Activated T-cell treated with anti-CD3 and anti-CD28 coated beads, Interleukin-2, amount 50 U/mL, for 24 hours (primary cell): ENCODE measurements at regions not wholly inside any gene's neighbourhood (a gene's known extent, or its start where the extent isn't known, plus 50 kb on each side); places are given as distances from the start of the nearest gene placed in this dataset.
"Not testable (repeated sequence)": the region's sequence is repeated elsewhere in the genome, so short reads cannot be mapped to it uniquely, and the experiment has no call there.

ENCODE experiments used
- DNase-seq: peaks from one replicate; pipeline ENCODE4 v3.0.0-alpha.2; 2020
- H3K27ac Mint-ChIP-seq: 2 replicates; pipeline ENCODE4 v1.8.0; 2020; ENCODE audit warnings: mild to moderate bottlenecking, mixed read lengths
- H3K27me3 Mint-ChIP-seq: 2 replicates; pipeline ENCODE4 v1.8.0; 2020; ENCODE audit warnings: mixed read lengths
- H3K36me3 Mint-ChIP-seq: 2 replicates; pipeline ENCODE4 v1.8.0; 2020; ENCODE audit warnings: low read depth, mixed read lengths
- H3K4me1 Mint-ChIP-seq: 2 replicates; pipeline ENCODE4 v1.8.0; 2020; ENCODE audit warnings: low read depth, mixed read lengths
- H3K4me3 Mint-ChIP-seq: 2 replicates; pipeline ENCODE4 v1.8.0; 2020; ENCODE audit warnings: mild to moderate bottlenecking, moderate library complexity, mixed read lengths
- H3K9me3 Mint-ChIP-seq: 2 replicates; pipeline ENCODE4 v1.8.0; 2020; ENCODE audit warnings: mixed read lengths

DNA sequence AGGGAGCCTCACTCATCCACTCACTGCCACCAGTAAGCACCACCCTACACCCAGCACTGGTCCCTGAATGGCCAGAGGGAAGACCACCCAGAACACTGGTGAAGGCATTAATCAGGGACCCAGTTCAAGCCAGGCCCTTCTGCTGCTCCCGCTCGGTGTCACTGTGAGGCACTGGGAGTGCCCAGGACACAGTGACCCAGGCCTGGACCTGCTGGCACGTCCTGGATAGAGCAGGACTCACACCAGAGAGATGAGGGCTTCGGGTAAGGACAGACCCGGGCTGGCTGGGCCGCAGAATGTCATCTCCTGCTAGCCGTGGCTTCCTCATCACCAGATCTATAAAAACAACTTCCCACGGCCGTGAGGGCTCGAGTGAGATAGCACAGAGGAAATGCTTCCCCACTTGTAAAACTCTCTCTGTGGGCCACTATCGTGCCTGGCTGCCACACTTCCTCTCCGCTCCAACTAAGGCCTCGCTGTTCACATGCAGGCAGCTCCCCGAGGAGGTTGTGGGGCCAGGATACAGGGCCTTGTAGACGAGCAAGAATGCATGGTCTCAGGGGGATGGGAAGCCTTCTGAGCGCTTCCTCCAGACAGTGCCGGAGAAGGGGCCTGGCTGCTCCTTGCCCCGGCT, 158.1 kb downstream of the NPIPB11 start:
- not testable (repeated sequence) for H3K4me3 Mint-ChIP-seq, H3K27me3 Mint-ChIP-seq, H3K9me3 Mint-ChIP-seq
- peaks cover 26% of the 10 kb centered on the region for H3K4me1 Mint-ChIP-seq
- DNase-seq: peak; percentile 37
- H3K27ac Mint-ChIP-seq: peak overlapping the region; percentile 3
- peaks cover 54% of the 10 kb centered on the region for H3K36me3 Mint-ChIP-seq

DNA sequence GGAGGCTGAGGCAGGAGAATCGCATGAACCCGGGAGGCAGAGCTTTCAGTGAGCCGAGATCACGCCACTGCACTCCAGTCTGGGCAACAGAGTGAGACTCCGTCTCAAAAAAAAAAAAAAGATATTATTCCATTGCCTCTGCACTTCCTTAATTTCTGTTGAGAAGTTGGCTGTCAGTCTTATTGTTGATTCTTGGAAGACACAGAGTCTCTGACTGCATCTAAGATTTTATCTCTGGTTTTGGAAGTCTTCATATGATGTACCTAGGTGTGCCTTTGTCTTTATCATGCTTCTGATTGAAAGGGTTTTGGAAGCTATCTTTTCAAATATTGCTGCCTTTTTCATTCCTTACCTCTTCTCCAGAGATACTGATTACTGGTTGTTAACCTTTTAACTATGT, 160.4 kb downstream of the NPIPB11 start:
- not testable (repeated sequence) for H3K27ac Mint-ChIP-seq
- H3K4me1 Mint-ChIP-seq: peaks cover 23% of the 10 kb centered on the region

DNA sequence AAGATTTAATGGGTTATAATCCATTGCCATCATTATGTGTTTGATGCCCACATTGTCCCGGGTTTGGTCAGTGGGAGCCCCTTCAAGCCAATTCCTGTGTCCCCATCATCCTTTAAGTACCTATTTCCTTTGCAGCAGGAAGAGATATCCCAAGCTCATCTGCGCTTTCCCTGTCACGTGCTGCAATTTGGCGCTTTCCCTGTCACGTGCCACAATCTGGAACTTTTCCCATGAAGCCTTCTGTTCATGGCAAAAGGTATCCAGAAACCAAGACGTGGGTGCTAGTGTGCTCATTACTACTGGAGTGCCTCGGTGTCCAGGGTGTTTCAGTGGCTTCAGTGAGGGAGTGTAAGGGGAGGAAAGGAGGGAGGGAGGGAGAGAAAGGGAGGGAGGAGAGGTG, 168.5 kb downstream of the NPIPB11 start:
- DNase-seq: no peak
- H3K4me3 Mint-ChIP-seq: no peak overlapping the region
- H3K27me3 Mint-ChIP-seq: no peaks in the 10 kb centered on the region
- H3K9me3 Mint-ChIP-seq: peaks cover 5% of the 10 kb centered on the region
- H3K4me1 Mint-ChIP-seq: no peaks in the 10 kb centered on the region
- H3K36me3 Mint-ChIP-seq: peaks cover 7% of the 10 kb centered on the region
- H3K27ac Mint-ChIP-seq: no peak overlapping the region

More for the DNA sequence above, 160.4 kb downstream of the NPIPB11 start:
- H3K27me3 Mint-ChIP-seq, H3K9me3 Mint-ChIP-seq, DNase-seq, H3K4me3 Mint-ChIP-seq: not testable (repeated sequence)
- H3K36me3 Mint-ChIP-seq: peaks cover 33% of the 10 kb centered on the region

DNA sequence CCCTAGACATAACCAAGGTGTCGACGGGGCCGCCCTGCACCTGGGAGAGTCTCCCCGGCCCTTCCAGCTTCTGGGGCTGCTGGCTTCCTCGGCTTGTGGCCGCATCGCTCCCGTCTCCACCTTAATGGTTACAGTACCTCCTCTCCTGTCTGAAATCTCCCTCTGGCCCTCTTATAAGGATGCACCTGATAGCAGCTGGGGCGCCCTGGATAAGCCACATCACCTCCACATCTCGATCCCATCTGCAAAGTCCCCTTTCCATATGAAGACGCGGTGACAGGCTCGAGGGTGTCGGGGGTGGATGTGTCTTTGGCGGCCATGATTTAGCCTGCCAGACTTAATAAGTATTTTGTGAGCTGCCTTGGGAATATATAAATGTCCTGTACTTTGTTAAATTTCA, 169.0 kb downstream of the NPIPB11 start:
- not testable (repeated sequence) for H3K4me1 Mint-ChIP-seq, H3K27me3 Mint-ChIP-seq, DNase-seq, H3K36me3 Mint-ChIP-seq, H3K27ac Mint-ChIP-seq, H3K9me3 Mint-ChIP-seq, H3K4me3 Mint-ChIP-seq

GRCh38 chr16:29237023-29237422, 169.5 kb downstream of the NPIPB11 start:
- H3K4me3 Mint-ChIP-seq, H3K4me1 Mint-ChIP-seq, H3K27me3 Mint-ChIP-seq, H3K9me3 Mint-ChIP-seq, H3K36me3 Mint-ChIP-seq, H3K27ac Mint-ChIP-seq: not testable (repeated sequence)
- peak; percentile 12 for DNase-seq

- peak; percentile 8 for DNase-seq
- not testable (repeated sequence) for H3K9me3 Mint-ChIP-seq, H3K4me1 Mint-ChIP-seq, H3K4me3 Mint-ChIP-seq, H3K27ac Mint-ChIP-seq, H3K27me3 Mint-ChIP-seq
- H3K36me3 Mint-ChIP-seq: peaks cover 10% of the 10 kb centered on the region
These were observed 170.6 kb downstream of the NPIPB11 start for GRCh38 chr16:29235836-29236370.

DNA sequence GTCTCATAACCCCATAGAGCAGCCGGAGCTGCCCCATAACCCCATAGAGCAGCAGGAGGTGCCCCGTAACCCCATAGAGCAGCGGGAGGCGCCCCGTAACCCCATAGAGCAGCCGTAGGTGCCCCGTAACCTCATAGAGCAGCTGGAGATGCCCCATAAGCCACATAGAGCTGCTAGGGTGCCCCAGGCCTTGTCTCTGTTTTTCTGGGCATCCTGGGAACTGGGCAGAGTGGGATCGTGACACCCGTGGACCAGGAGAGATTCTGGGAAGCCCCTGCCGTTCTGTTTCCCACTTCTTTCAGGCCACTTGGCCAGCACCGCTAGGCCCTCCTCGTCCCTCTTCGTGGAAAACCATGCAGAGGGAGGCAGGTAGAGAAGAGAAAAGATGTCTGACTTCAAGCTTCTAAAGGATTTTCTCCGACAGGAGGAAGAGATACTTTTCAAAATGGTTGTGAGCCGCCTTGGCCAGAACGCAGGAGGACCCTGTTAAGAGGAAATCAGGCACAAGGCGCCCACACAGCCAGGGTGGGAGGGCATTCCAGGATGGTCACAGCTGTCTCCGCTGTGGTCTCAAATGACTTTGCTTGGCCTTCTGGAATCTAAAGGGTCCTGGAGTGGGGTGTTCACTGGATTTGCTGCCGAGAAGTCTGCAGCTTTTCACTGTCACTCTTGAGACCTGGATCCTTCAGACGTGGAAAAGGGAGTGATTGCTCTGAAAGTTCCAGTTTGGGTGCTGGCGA, 171.8 kb downstream of the NPIPB11 start:
- H3K27ac Mint-ChIP-seq, H3K4me1 Mint-ChIP-seq, H3K4me3 Mint-ChIP-seq, H3K9me3 Mint-ChIP-seq, H3K27me3 Mint-ChIP-seq: not testable (repeated sequence)
- peak; percentile 17 for DNase-seq
- H3K36me3 Mint-ChIP-seq: peaks cover 11% of the 10 kb centered on the region

- H3K36me3 Mint-ChIP-seq, H3K4me1 Mint-ChIP-seq, H3K27me3 Mint-ChIP-seq, H3K9me3 Mint-ChIP-seq, H3K4me3 Mint-ChIP-seq, H3K27ac Mint-ChIP-seq: not testable (repeated sequence)
- peak; percentile 18 for DNase-seq
These were observed 172.7 kb downstream of the NPIPB11 start for GRCh38 chr16:29233705-29234404.

GRCh38 chr16:29232811-29233704, 173.5 kb downstream of the NPIPB11 start:
- no peaks in the 10 kb centered on the region for H3K27me3 Mint-ChIP-seq
- H3K4me1 Mint-ChIP-seq: peaks cover 2% of the 10 kb centered on the region
- H3K36me3 Mint-ChIP-seq: peaks cover 4% of the 10 kb centered on the region
- H3K4me3 Mint-ChIP-seq: no peak overlapping the region
- no peak for DNase-seq
- H3K27ac Mint-ChIP-seq: no peak overlapping the region
- no peaks in the 10 kb centered on the region for H3K9me3 Mint-ChIP-seq

DNA sequence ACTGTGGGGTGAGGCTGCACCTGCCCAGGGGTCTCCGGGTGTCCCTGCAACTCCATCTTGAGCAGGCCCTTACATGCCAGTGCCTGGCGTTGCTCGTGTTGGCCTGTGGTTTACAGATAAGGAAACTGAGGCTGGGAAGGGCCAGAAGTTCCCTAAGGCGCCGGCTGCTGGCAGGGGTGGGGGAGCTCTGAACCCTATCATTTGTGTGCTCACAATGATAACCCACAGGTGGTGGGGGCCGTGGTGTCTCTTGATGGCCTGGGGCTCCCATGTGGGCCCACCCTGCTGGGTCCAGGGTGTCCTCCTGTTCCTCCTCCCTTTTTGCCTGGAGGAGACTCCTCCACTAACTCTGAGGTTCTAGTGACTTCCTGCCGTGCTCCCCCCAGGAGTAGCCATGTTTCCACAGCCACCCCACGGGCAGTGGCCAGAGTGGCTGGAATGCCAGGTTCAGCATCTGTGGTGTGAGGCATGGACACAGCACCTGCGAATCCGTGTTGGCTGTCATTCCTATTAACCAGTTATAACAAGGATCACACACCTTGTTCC, 174.3 kb downstream of the NPIPB11 start:
- DNase-seq, H3K27me3 Mint-ChIP-seq, H3K4me3 Mint-ChIP-seq, H3K36me3 Mint-ChIP-seq, H3K27ac Mint-ChIP-seq, H3K4me1 Mint-ChIP-seq, H3K9me3 Mint-ChIP-seq: not testable (repeated sequence)

DNA sequence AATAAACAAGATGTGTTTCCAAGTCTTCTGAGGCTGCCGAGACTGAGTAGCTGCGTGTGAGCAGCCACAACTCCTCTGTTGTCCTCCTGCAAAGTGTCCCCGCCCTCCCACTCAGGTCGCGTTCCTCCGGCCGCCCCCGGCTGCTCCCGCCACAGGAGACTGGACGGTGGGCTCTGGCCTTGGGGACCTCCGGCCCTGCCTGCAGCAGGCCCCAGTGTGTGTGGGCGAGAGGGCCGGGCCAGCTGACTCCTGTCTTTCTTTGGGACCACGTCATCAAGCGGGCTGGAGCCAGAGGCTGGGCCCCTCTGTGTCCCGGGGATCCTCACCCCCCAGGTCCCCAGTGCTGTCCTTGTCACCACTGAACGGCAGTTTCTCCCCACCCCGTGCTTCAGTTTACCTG, 175.3 kb downstream of the NPIPB11 start:
- Mint-ChIP-seq H3K4me1 (peaks cover 8% of the 10 kb centered on the region), H3K4me3 (no peak overlapping the region), H3K27ac (no peak overlapping the region), H3K36me3 (peaks cover 4% of the 10 kb centered on the region), H3K9me3 (no peaks in the 10 kb centered on the region), H3K27me3 (no peaks in the 10 kb centered on the region)
- DNase-seq: no peak

DNA sequence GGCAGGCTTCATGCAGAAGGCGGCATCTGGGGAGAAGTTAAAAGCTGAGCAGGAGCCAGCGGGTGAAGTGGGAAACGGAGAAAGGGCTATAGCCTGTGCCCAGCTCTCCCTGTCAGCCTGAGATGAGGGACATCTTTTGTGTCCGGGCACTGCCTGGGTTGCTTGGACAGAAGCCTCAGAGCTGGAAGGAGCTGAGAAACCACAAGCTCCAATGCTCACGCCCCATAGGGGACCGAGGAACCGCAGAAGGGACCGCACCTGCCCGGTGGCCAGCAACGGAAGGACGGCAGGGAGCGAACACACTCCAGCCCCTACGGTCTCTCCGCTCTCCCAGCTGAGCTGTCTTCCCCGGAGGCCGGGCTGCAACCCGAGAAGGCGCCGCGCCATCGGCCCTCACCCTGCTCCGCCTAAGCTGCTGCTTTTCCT, 175.8 kb downstream of the NPIPB11 start:
- no peaks in the 10 kb centered on the region for H3K9me3 Mint-ChIP-seq
- no peaks in the 10 kb centered on the region for H3K27me3 Mint-ChIP-seq
- no peak overlapping the region for H3K27ac Mint-ChIP-seq

DNA sequence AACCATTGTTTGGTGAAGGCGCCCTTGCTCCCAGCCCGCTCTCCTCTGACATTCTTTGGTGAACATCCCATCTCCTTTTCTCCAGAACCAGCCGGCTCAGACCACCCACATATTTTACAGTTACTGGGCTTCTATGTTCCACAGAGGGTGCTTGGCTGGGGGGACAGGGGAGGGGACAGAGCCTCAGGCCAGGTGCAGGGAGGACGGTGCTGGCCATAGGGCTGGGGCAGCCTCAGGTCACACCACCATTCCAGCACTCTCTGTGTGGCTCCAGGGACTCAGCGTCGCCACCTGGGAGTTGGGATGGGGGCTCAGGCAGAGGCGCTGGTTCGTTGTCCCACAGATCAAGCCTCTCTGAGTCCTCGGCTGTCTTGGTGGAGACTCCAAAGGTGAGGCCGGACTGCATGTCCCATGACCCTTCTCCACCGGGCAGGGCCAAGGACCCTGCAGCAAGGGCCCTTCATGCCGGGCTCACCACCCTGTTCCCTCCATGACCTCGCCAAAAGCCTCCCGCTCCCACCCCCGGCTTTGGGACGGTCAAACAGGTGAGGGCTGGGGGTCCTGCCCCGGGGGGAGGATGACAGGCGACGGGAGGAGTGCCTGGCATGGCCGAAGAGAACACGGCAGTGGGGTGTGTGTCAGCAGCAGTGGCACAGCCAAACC, 176.4 kb downstream of the NPIPB11 start:
- H3K27me3 Mint-ChIP-seq, H3K27ac Mint-ChIP-seq, H3K36me3 Mint-ChIP-seq, DNase-seq, H3K9me3 Mint-ChIP-seq, H3K4me1 Mint-ChIP-seq, H3K4me3 Mint-ChIP-seq: not testable (repeated sequence)

More for the DNA sequence above, 175.8 kb downstream of the NPIPB11 start:
- DNase-seq: no peak
- Mint-ChIP-seq H3K4me1 (peaks cover 8% of the 10 kb centered on the region), H3K36me3 (peaks cover 4% of the 10 kb centered on the region), H3K4me3 (no peak overlapping the region)

GRCh38 chr16:29229616-29230005, 176.9 kb downstream of the NPIPB11 start:
- H3K27me3 Mint-ChIP-seq, H3K4me3 Mint-ChIP-seq, H3K36me3 Mint-ChIP-seq, H3K27ac Mint-ChIP-seq, H3K4me1 Mint-ChIP-seq, DNase-seq, H3K9me3 Mint-ChIP-seq: not testable (repeated sequence)
